GM12878 (cell line): ENCODE measurements at regions not wholly inside any gene's neighbourhood (a gene's known extent, or its start where the extent isn't known, plus 50 kb on each side); places are given as distances from the start of the nearest gene placed in this dataset.

Source experiments
- KDM1A ChIP-seq: fragments of 200-600 bp; sonication (generic); IDR thresholded peaks from 2 replicates; pipeline ENCODE4 v1.6.1; 2016; ENCODE audit warnings: borderline replicate concordance
- TF ChIP-seq, protein P1 (sequence below): IDR thresholded peaks from 2 replicates; pipeline ENCODE4 v1.6.1; 2012; ENCODE audit warnings: mild to moderate bottlenecking, low read depth, low read length

- no peak for TF ChIP-seq KDM1A
- TF ChIP-seq, protein P1, sequence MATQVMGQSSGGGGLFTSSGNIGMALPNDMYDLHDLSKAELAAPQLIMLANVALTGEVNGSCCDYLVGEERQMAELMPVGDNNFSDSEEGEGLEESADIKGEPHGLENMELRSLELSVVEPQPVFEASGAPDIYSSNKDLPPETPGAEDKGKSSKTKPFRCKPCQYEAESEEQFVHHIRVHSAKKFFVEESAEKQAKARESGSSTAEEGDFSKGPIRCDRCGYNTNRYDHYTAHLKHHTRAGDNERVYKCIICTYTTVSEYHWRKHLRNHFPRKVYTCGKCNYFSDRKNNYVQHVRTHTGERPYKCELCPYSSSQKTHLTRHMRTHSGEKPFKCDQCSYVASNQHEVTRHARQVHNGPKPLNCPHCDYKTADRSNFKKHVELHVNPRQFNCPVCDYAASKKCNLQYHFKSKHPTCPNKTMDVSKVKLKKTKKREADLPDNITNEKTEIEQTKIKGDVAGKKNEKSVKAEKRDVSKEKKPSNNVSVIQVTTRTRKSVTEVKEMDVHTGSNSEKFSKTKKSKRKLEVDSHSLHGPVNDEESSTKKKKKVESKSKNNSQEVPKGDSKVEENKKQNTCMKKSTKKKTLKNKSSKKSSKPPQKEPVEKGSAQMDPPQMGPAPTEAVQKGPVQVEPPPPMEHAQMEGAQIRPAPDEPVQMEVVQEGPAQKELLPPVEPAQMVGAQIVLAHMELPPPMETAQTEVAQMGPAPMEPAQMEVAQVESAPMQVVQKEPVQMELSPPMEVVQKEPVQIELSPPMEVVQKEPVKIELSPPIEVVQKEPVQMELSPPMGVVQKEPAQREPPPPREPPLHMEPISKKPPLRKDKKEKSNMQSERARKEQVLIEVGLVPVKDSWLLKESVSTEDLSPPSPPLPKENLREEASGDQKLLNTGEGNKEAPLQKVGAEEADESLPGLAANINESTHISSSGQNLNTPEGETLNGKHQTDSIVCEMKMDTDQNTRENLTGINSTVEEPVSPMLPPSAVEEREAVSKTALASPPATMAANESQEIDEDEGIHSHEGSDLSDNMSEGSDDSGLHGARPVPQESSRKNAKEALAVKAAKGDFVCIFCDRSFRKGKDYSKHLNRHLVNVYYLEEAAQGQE = no peak
These were observed 1247.8 kb downstream of the BRD1 start for GRCh38 chr22:48579928-48580309.
